Stimulated activated CD8-positive, alpha-beta memory T cell treated with anti-CD3 and anti-CD28 coated beads, Interleukin-2, amount 100 ng/mL, for 48 hours (primary cell): ENCODE measurements at regions not wholly inside any gene's neighbourhood (a gene's known extent, or its start where the extent isn't known, plus 50 kb on each side); places are given as distances from the start of the nearest gene placed in this dataset.

Experiments
- DNase-seq, 2 donors: peaks; one replicate each; pipeline ENCODE4 v3.0.0-alpha.2; 2020; ENCODE audit warnings: low read depth in 2 of 2

DNA sequence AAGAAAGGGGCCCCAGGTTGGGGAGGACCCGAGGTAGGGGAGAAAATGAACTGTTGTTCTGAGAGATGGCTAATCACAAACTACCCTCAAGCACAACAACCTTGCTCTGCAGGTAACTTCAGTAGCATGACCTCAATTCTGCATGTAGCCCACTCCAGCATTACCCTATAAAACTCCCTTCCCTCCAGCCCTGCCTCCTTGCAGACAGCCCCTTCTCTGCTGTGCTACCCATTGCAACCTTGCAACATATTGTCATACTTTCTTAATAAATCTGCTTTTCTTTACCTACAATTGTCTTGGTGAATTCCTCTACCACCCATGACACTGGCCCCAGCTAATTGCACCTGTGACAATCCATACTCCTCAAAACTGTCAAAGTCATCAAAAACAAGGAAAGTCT is 428.9 kb downstream of the MATN1 start:
- DNase-seq, result no peak

DNA sequence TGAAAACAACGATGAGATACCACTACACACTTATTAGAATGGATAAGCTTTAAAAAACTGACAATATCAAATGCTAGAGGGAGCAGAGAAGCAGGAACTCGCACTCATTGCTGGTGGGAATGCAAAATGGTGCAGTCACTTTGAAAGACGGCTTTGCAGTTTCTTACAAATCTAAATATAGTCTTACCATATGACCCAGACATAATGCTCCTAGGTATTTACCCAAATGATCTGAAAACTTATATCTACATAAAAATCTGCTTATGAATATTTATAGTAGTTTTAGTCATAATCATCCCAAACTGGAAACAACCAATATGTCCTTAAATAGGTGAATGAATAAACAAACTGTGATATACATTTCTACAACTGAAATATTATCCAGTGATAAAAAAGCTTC is 430.9 kb downstream of the MATN1 start:
- no peak for DNase-seq

DNA sequence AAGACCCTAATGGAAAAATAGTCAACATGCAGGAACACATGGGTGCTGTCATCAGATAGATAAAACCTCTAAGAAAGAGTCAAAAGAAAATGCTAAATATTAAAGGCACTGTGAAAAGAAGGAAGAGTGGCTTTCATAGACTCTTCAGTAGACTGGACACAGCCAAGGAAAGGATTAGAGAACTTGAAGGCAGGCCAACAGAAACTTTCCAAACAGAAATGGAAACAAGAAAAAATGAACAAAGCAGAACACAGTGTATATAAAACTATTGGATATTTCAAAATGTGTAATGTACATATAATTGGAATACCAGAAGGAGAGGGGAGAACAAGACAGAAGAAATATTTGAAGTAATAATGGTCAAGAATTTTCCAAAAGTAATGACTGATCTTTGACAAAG is 431.9 kb downstream of the MATN1 start:
- DNase-seq, result no peak

DNA sequence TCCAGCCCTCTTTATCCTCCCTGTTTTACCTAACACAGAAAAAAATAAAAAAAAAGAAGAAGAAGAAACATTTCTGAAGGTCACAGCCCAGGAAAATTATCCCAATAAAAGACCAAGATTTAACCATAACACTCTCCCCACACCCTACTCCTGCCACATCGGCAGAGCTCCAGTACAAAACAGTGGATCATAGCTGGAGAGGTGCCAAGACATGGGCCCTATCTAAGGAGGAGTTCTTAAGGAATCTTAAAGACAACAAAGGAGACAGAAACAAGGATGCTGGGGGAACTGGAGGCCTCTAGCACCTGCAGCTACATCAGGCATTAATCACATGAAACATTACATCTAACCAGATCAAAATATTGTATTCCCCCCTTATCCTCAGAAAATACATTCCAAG is 432.8 kb downstream of the MATN1 start:
- DNase-seq, result no peak

DNA sequence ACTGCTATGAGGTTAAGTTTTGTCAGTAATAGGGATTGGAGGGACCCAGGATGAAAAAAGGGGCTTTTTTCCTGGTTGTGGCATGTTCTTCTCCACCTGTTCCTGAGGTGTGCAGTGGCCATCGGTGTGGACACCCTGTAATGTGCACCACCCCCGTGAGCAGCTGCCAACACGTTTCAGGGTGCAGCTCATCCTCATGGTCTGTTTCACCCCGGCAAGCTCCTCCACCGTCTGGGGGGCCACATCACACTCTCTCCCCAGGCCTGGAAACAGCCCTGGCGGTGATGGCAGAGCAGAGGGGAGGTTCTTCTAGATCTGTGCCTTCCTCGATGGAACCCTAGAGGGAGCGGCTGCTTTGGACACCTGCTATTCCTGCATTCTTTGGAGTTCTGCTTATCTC is 435.4 kb downstream of the MATN1 start:
- no peak for DNase-seq

DNA sequence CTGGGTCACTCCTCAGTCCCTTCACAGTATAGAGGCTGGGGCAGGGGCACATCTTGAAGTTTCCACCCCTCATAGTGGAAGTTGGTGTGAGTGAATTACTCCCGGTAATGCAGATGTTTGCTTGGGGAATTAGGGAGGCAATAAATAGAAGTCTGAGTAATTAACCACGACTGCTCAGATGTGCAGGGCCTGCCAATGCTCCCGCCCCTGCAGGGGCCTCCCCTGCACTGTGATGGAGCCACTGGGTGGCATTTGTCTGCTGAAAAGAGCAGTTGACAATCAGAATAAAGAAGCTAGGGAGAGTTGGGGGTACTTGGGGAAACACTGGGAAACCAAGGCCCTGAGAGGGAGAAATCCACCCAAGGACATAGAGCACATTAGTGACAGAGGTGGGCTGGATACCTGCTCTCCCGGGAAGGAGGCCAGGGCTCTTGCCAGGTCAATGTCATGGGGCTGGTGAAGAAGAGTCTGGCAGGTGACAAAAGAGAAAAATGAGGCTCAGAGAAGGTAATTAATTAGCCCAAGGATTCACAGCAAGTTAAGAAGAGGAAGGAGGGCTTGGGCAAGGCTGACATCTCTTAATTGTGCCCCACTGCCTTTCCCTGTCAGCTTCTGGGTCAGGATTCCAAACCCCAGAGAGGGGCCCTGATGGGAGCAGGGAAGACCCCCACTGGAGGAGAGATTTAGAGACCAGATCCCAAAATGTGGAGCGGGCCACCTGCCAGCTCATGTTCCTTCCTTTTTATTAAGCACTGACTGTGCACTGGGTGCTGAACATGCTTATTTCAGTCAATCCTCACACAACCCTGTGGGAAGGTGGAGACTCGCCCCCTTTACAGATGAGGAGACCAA is 436.2 kb downstream of the MATN1 start:
- no peak for DNase-seq

DNA sequence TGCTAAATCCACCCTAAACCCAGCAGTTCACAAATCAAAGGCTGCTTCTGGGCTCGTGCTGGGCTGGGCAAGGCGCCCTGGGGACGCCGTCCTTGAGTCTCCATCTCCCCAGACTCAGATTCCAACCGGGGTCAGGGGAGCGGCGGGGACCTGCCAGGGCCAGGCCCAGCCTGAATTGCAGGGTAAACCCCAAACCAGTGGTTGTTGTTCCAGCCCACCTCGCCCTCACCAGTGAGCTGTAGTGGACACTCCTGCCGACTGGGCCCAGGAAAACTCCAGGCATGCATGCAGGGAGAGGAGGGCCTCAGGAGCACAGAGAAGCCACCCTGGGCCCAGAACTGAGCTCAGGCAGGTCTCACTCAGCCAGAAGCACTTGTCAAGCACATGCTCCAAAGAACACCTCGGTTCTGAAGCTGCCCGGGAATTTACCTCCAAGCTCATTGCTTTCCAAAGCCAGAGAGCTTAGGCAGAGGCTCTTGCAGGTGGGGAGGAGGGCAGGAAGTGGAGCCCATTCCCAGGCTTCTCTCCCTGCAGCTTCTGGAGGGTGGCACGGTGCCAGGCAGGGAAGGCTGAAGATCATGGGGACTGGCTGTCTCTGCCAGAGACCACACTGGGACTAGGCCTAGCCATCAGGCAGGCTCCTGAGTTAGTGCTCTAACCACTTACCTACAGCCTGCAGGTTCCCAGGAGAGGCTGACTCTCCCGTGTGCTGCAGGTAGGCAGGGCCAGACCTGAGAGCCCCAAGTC is 437.0 kb downstream of the MATN1 start:
- DNase-seq, result no peak

DNA sequence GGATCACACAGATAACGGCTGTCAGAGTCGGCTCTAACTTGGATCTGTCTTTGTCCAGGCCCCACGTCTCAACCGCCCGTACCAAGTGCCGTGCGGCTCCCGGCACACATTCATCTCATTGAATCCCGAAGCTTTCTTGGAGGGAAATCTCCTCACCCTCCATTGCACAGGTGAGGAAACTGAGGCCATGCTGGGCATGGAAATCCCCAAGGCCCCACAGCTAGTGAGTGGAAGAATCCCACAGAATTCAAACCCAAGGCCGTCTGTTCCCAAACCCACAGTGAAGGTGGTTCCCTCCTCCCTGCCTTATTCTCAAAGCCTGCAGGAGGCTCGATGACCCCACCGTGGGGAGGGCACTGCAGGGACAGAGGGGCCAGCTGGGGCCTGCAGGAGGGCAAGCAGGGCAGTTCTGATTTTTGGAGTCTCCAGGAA is 437.9 kb downstream of the MATN1 start:
- DNase-seq, result no peak

DNA sequence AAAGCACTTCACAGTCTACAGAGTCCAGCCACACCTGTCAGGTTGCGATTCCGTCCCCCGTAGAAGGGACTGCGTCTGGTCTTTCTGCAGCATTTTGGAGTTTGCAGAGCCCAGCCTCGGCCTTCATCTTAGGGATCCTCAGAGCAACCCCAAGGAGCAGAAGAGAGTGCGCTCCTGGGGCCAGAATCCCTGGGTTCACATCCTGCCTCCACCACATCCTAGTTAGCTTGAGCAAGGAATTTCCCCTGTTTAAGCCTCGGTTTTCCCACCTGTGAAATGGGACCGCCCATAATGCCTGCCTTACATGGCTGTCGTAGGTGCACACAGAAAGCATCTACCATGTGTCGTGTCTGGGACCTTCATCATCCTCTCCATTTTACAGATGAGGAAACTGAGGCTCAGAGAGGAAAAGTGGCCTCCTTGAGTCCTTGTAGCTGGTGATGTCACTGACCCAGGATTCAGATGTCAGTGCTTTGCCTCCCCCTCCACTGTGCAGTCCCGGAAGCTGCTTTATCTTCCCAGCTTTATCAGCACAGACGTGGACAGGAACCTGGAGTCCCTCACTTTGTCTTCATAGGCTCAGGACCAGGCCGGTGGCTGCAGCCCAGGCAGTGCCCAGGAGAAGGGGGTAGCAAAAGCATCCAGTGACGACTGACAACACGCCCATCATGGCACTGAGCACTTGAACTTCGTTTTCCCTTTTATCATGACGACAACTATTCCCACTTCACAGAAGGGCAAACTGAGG is 438.5 kb downstream of the MATN1 start:
- no peak for DNase-seq

DNA sequence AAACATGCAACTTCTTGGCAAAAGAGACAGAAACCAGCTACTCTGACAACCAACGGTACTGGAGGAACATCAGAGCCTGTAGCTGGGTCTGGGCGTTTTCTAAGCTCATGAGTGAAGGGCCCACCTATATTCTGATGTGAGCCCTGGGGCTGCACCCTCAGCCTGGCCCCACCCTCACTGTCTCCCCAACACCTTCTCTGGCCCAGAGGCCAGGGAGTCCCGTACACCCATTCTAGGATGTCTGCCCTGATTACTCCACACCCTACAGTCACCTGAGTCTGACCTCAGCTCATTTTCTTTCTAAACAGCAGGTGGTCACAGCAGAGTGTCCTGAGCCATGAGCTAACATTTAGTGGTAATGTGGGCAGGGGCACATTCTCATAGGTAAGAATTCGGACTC is 439.2 kb downstream of the MATN1 start:
- DNase-seq, result no peak

DNA sequence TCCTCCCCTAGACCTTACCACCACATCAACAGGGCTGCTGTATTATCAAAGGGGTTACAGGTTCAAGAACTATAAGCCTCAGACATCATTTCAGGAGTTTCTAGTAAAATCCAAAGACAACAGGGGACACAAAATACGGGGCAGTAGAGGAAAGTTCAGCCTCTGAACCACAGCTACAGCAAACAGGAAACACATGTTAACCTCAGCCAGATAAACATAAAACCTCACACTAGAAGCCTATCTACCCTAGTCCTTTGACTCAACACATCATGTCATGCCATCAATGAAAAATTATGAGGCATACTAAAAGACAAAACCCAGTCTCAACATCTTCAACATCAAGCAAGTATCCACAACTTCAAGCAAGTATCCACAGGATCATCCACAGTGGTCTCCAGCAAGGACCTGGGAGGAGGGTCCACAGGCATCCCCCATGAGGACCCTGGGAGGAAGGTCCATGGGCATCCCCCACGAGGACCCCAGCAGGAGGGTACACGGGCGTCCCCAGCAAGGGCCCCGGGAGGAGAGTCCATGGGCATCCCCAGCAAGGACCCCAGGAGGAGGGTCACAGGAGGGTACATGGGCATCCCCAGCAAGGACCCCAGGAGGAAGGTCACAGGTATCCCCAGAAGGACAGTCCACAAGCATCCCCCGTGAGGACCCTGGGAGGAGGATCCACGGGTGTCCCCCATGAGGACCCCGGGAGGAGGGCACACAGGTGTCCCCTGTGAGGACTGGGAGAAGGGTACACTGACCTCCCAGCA is 440.0 kb downstream of the MATN1 start:
- no peak for DNase-seq

DNA sequence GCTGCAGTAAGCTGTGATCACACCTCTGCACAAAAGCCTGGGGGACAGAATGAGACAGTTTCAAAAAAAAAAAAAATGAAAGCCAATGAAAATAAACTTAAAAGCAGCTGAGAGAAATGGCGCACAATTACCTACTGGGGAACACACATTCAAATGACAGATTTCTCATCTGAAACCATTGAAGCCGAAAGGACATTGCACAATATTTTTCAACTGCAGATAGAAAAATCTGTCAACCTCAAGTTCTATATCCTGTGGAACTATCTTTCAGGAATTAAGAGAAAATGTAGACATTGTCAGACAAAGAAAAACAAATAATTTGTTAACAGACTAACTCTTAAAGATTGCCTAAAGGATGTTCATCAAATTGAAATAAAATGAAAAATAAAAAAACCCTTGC is 442.8 kb downstream of the MATN1 start:
- no peak for DNase-seq

DNA sequence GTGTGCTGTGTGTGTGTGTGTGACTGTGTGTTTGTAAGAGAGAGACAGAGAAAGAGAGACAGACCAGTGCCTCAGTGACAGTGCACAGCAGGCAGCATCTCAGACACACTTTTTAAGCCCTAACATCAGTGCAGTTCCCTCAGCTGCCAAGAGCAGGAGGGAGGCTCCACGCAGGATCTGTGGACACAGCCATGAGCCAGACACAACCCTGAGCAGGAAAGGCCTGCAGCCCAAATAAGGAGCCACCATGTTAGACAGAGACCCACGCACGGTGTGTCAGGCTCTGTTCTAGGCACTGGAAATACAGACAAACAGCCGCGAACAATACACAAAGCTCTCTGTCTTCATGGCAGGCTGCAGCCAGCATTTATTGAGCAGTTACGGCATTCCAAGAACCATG is 445.5 kb downstream of the MATN1 start:
- no peak for DNase-seq

DNA sequence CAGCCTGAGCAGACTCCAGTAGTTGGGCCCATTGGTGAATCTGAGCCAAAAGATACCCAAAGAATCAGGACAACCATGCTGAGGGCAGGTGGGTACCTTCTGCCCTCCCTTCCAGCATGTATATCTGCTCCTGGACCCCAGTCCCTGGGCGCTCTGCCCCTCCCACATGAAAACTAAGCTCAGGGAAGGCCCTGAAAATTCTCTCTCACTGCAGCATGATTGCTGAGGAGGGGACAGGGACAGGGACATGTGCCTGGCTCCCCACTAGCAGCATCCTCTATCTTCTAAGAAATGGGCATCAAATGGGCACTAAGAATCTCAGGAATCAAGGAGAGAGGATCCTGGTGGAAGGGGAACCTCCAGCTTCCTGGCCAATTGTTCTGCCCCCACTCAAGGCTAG is 446.0 kb downstream of the MATN1 start:
- DNase-seq, result no peak

DNA sequence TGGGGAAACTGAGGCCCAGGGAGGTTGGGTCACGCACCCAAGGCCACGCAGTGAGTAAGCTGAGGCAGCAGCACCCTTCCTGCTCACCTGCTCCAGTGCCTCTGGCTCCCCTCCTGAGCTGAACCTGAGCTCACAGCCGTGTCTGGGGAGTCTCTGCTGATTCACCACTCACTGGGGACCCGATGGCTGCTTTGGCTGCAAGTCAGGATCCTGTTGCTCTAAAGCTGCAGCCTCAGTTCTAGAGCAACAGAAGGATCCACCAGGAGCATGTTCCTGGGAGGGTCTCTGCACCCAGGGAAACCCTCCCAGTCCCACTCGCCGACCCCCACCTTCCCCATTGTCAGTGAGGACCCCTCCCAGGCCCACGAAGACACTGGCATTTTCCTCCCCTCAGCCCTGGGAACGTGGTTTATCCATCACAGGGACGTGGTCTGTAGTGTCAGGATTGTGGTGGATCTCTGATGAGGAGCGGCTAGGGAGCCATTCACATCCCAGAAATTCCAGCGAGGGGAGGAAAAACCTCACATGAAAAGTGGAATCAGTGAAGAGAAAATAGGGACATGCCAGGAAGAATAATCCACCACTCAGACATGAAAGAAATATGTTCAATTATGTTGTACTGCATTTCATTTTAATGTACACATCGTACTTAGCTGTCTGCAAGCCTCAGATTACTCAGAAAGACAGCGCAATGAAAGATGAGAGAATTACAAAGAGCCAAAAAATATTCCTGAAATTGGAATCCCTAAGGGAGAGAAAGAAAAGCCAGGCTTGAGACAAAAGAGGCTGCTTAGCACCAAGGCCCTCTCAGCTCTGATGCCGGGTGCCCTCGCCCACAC is 447.2 kb downstream of the MATN1 start:
- no peak for DNase-seq

DNA sequence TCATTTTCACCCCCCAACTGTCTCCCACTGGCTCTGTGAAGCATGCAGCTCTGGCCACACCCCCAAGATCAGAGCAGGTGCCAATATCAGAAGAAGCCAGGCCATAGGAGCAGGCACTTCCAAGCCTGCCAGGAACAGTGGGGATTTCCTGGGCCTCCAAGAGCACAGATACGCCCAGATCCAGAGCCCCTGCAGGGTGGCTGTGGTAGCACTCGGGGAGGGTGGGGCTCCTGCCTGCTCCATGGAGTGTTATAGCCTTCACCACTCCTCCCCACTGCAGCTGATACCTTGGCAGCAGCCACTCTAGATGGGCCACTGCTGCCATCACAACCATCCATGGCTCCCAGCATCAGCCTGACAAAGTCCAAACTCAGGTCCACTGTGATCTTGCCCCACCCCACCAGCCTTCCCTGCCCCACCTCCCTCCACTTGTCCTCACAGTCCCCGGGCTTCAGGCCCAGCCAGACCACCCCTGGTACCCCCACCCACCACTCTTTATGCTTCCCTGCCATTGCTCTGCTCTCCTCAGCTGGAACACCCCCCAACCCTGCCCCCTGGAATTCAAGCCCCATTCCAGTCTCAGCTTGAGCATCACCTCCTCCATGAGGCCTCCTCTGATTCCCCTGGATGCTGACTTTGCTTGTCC is 448.3 kb downstream of the MATN1 start:
- no peak for DNase-seq

DNA sequence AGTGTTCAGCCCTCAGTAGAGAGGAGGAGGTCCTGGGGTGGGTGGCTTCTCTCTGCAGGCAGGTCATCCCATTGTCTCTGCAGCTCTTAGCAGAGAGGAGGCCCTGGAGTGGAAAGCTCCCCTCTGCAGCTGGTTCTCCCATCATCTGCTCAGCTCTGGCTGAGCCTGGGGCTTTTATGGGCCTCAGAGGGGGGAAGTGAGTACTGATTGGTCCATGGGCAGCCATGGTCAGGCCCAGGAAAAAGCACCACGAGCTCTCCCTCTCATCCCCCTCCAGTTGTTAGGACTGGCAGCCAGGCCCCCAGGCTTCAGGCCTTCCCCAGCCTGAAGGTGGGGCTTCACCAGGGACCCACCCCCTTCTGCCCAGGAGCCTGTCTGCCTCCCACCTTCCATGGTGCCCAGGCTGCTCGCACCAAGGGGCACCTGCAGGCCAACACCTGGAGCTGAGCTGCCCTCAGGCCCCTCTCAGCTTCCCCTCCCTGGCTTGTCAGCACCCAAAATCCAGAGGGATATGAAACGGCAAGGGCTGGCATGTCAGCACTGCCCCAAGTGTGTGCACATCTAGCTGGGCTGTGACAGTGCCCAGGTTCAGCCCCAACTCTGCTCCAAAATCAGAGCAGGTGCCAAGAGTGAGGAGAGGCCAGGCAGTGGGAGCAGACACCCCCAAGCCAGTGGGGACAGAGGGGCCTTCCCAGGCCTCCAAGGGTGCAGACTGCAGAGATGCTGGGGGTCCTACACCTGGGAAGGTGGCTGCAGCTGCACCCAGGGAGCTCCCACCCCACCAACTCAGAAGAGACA is 449.0 kb downstream of the MATN1 start:
- DNase-seq, result no peak

DNA sequence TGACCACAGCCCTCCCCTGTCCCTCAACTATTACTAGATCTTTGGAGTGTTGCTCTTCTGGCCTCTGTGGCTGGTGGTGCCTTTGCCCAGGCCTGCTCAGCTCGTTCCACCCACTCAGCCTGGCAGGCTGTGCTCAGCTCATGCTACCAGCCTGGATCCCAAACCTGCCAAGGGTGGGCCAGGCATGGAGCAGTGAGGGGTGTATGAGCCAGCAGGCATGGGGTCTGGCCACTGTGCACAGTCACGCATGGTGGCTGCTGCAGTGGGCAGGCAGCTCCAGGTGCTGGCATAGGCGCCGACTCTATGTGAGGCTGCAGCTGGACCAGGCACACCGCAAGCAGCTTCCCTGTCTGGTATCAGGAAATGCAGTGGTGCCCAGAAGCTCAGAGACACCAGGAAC is 449.9 kb downstream of the MATN1 start:
- no peak for DNase-seq

DNA sequence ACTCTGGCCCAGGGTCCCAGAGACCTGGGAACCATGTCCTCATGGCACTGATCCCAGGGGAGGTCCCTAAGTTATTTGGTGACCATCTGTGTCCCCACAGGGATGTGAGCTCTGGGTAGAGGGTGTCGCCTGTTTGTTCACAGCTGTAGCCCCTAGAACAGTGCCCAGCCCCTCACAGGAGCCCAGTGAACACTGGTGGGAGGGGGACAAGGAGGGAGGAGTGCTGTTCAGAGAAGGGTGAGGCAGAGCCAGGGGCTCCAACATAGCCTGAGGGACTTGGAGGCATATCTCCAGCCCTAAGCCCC is 450.4 kb downstream of the MATN1 start:
- DNase-seq, result no peak
